OCI-LY7 (cell line): ENCODE measurements at regions not wholly inside any gene's neighbourhood (a gene's known extent, or its start where the extent isn't known, plus 50 kb on each side); places are given as distances from the start of the nearest gene placed in this dataset.

Experiments used
- BruUV-seq: library from RNA; stranded (reverse); fragments of 400-500 nt; replicated peaks from 2 replicates; lab custom pipeline; 2021; lab: Mats Ljungman, UMichigan
- CTCF ChIA-PET: fragments of 300-600 bp; sonication (Branson Sonifier 250); formaldehyde crosslinking; loops from one replicate; lab custom pipeline; 2022; ENCODE audit warnings: antibody characterized with exemption; ENCODE audit not compliant: unreplicated experiment; lab: Charles Lee
- POLR2A ChIA-PET: fragments of 300-600 bp; sonication (Branson Sonifier 250); formaldehyde crosslinking; loops from one replicate; lab custom pipeline; 2022; ENCODE audit warnings: antibody characterized with exemption; lab: Charles Lee
- DNase-seq: peaks from one replicate; pipeline ENCODE4 v3.0.0-alpha.2; 2015; ENCODE audit warnings: low spot score
- H2AFZ ChIP-seq: fragments of 200-600 bp; sonication (generic), shearing (Covaris generic); 2 replicates; pipeline ENCODE4 v1.6.1; 2014; ENCODE audit warnings: mild to moderate bottlenecking, antibody characterized with exemption, low read length, moderate library complexity
- H3K27ac ChIP-seq: fragments of 200-600 bp; sonication (generic); 2 replicates; pipeline ENCODE4 v1.5.1; 2014; ENCODE audit warnings: mixed run types, low read depth, mild to moderate bottlenecking, moderate library complexity, low read length, inconsistent platforms; ENCODE audit not compliant: poor library complexity, severe bottlenecking
- H3K36me3 ChIP-seq: fragments of 200-600 bp; sonication (generic); 2 replicates; pipeline ENCODE4 v1.6.1; 2014; ENCODE audit warnings: mild to moderate bottlenecking, antibody characterized with exemption, low read length, moderate library complexity, mixed read lengths; ENCODE audit not compliant: insufficient read depth
- H3K4me1 ChIP-seq: fragments of 200-600 bp; sonication (generic); 2 replicates; pipeline ENCODE4 v1.5.1; 2014; ENCODE audit warnings: mild to moderate bottlenecking, low read length; ENCODE audit not compliant: insufficient read depth, poor library complexity, severe bottlenecking
- H3K4me2 ChIP-seq: fragments of 200-600 bp; sonication (generic); 2 replicates; pipeline ENCODE4 v1.6.1; 2014; ENCODE audit warnings: mild to moderate bottlenecking, low read length
- H3K4me3 ChIP-seq: fragments of 200-600 bp; sonication (generic); 2 replicates; pipeline ENCODE4 v1.5.1; 2014; ENCODE audit warnings: mild to moderate bottlenecking, low read depth, low read length; ENCODE audit not compliant: poor library complexity, severe bottlenecking
- H3K79me2 ChIP-seq: fragments of 200-600 bp; sonication (generic); 2 replicates; pipeline ENCODE4 v1.6.1; 2016; ENCODE audit warnings: low read depth, mild to moderate bottlenecking, low read length, moderate library complexity, mixed read lengths; ENCODE audit not compliant: insufficient read depth
- H3K9me2 ChIP-seq: fragments of 200-600 bp; sonication (generic); 2 replicates; pipeline ENCODE4 v1.6.1; 2016; ENCODE audit warnings: mild to moderate bottlenecking, low read length, mixed read lengths; ENCODE audit not compliant: insufficient read depth
- H3K9me3 ChIP-seq: fragments of 200-600 bp; sonication (generic); 2 replicates; pipeline ENCODE4 v1.6.1; 2014; ENCODE audit warnings: mild to moderate bottlenecking, mixed run types, low read length, mixed read lengths
- H4K20me1 ChIP-seq: fragments of 200-600 bp; sonication (generic); 2 replicates; pipeline ENCODE4 v1.6.1; 2014; ENCODE audit warnings: mild to moderate bottlenecking, antibody characterized with exemption, low read length, moderate library complexity, mixed read lengths; ENCODE audit not compliant: insufficient read depth
- EZH2phosphoT487 ChIP-seq: fragments of 200-600 bp; sonication (generic); IDR thresholded peaks from 2 replicates; pipeline ENCODE4 v1.6.1; 2018; ENCODE audit warnings: low read depth, borderline replicate concordance, mild to moderate bottlenecking, mixed run types, antibody characterized with exemption, low read length, moderate library complexity, mixed read lengths
- intact Hi-C: fragments of 100-400 bp; cut with micrococcal nuclease; formaldehyde crosslinking; loops from one replicate; pipeline ENCODE4 v1.10.0; 2022; ENCODE audit not compliant: unreplicated experiment
- TF ChIP-seq, protein P1 (sequence below): fragments of 200-600 bp; sonication (generic); conservative IDR thresholded peaks from 2 replicates; pipeline ENCODE4 v1.5.1; 2014; ENCODE audit warnings: mild to moderate bottlenecking, antibody characterized with exemption, low read length, moderate library complexity, mixed read lengths

DNA sequence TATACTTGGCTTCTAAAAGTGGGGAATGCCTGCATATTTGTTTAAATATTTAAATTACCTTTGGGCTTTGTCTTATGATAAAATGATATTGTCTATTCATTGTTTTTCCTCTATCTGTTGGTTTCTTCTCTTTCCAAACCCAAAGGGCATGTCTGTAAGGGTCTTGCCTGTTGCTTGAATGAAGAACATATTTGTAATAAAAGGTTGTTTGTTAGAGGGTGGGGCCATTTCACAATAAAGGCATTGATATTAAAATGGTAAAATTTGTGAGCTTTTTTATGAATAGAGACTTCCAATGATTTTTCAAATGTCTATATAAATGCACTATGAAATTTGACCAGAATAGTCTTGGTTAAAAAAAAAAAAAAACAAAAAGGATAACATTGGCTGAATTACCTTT lies 105.2 kb downstream of the DKK1 start:
- Histone ChIP-seq H3K9me3 (no peaks in the 10 kb centered on the region), H3K36me3 (no peaks in the 10 kb centered on the region), H2AFZ (no peak overlapping the region), H3K4me2 (no peak overlapping the region), H3K27ac (no peak overlapping the region), H3K4me1 (no peaks in the 10 kb centered on the region), H4K20me1 (no peaks in the 10 kb centered on the region), H3K9me2 (no peaks in the 10 kb centered on the region), H3K4me3 (no peak overlapping the region), H3K79me2 (no peaks in the 10 kb centered on the region)
- TF ChIP-seq EZH2phosphoT487 = no peak
- TF ChIP-seq, protein P1, sequence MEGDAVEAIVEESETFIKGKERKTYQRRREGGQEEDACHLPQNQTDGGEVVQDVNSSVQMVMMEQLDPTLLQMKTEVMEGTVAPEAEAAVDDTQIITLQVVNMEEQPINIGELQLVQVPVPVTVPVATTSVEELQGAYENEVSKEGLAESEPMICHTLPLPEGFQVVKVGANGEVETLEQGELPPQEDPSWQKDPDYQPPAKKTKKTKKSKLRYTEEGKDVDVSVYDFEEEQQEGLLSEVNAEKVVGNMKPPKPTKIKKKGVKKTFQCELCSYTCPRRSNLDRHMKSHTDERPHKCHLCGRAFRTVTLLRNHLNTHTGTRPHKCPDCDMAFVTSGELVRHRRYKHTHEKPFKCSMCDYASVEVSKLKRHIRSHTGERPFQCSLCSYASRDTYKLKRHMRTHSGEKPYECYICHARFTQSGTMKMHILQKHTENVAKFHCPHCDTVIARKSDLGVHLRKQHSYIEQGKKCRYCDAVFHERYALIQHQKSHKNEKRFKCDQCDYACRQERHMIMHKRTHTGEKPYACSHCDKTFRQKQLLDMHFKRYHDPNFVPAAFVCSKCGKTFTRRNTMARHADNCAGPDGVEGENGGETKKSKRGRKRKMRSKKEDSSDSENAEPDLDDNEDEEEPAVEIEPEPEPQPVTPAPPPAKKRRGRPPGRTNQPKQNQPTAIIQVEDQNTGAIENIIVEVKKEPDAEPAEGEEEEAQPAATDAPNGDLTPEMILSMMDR = no peak
- intact Hi-C loops = no loop called here
- no peak for DNase-seq
- ChIA-PET POLR2A (interaction anchor here (0.6 to 0.7 kb wide), 3 partner anchors 27 to 900 kb away, joined by 3 to 5 read pairs (median 3); no protein-coding TSS in a partner anchor), CTCF (no interaction called here)
- no TSS peak for BruUV-seq

DNA sequence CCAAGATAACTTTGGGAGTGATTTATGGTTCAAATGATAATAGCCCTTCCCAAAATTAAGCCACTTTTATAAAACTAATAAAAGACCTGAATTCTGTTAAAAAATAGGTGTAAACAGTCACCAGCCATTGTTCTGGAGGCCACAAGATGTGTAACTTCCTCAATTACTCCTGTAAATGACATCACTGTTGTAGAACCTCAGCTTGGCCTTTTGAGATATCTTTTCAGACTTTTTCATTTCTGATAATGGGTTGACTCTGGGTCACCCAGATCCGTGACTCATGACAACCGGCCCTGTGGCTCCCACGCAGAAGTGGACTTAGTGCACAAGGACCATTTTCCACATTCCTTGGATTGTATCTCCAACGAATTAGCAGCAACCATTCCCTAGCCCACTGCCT lies 106.6 kb downstream of the DKK1 start:
- Histone ChIP-seq H2AFZ (no peak overlapping the region), H3K9me3 (no peaks in the 10 kb centered on the region), H3K4me2 (no peak overlapping the region), H3K79me2 (no peaks in the 10 kb centered on the region), H3K36me3 (no peaks in the 10 kb centered on the region), H3K4me1 (no peaks in the 10 kb centered on the region), H3K4me3 (no peak overlapping the region), H3K27ac (no peak overlapping the region), H4K20me1 (no peaks in the 10 kb centered on the region), H3K9me2 (no peaks in the 10 kb centered on the region)
- CTCF ChIA-PET = no interaction called here
- BruUV-seq = no TSS peak
- no peak for TF ChIP-seq EZH2phosphoT487
- TF ChIP-seq, protein P1 = no peak
- DNase-seq = no peak
- intact Hi-C loops = no loop called here
- POLR2A ChIA-PET = interaction anchor here (0.8 kb wide), 1 partner anchor 15 kb away, joined by 3 read pairs; no protein-coding TSS in a partner anchor

DNA sequence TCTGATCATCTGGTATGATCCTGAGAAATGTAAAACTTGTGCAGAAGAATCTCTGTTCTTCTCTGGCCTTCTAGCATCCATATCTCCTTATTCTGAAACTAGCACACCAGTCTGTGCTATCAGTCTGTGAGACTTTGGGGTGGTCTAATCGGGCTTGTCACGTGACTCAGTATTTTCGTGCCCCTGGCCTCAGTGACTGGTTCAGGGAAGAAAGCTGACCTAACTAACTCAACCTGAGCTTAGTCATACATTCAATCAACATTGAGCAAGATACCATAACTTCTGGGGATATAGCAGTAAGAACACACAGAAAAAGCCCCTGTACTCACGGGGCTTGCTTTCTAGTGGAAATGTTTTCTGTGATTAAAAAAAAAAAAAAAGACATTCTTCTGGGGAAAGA lies 109.3 kb downstream of the DKK1 start:
- ChIA-PET CTCF (no interaction called here), POLR2A (interaction anchor here (0.5 to 0.7 kb wide), 3 partner anchors 8 to 1506 kb away, joined by 3 to 4 read pairs (median 3); no protein-coding TSS in a partner anchor)
- H3K4me3 ChIP-seq = no peak overlapping the region
- intact Hi-C loops = no loop called here
- no peaks in the 10 kb centered on the region for H3K36me3 ChIP-seq
- no peak for DNase-seq
- H3K9me2 ChIP-seq = no peaks in the 10 kb centered on the region
- no peaks in the 10 kb centered on the region for H3K79me2 ChIP-seq
- H3K4me2 ChIP-seq = no peak overlapping the region
- no peaks in the 10 kb centered on the region for H3K4me1 ChIP-seq
- no TSS peak for BruUV-seq
- no peak overlapping the region for H2AFZ ChIP-seq
- no peaks in the 10 kb centered on the region for H3K9me3 ChIP-seq
- no peaks in the 10 kb centered on the region for H4K20me1 ChIP-seq
- H3K27ac ChIP-seq = no peak overlapping the region
- TF ChIP-seq, protein P1 = no peak
- TF ChIP-seq EZH2phosphoT487 = no peak
